ENCODE measurements at regions not wholly inside any gene's neighbourhood (a gene's known extent, or its start where the extent isn't known, plus 50 kb on each side); places are given as distances from the start of the nearest gene placed in this dataset.

DNA sequence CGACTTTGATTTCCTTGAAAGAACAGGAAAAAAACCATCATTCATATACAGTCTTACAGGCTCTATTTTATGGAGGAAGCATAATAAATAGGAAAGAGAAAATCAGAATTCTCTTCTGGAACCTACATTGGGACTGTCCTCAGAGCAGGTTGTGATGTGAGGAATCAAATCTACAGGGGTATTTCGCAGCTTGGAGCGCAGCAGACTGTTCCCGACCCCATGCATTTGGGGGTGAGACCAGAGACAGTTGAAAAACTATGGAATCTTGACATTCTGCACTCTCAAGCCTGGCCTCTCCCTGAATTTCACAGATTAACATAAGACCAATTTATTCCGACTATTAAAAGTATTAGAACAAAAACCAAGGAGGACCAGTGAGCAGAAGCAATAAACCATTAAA lies 93.3 kb upstream of the PRSS58 start:
- no peak for DNase-seq

DNA sequence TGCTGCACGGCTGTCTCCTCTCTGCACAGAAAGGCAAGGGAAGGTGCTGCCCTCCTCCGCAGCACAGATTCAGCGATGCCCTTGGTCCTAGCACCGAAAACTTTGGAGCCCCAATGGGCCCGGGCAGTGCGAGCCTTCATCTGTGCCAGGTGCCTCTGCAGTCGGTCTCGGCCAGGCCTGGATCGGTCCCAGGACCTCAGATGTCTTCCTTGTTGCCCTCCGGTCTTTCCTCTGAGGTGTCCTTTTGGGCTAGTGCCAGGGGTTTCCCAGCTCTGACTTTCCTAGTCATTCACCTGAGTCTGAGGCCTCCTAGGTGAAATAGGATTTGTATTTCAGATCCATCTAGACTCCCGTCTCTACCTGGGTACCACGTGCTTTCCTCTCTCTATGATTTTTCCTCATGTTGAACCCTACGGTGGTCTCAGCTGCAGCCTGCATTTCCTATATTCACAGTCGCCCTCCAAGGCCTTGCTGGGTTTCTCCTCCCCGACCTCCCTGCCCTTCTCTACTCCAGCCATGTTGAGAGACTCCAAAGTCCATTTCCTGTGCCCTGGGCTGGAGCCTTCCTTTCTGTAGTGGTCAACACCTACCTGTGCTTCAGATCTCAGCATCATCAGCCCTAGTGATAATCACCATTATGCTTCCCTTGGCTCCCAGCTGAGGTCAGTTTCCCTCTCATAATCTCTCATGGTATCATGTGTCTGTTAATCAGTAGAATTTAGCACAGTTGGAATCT lies 92.0 kb upstream of the PRSS58 start:
- DNase-seq: no peak

DNA sequence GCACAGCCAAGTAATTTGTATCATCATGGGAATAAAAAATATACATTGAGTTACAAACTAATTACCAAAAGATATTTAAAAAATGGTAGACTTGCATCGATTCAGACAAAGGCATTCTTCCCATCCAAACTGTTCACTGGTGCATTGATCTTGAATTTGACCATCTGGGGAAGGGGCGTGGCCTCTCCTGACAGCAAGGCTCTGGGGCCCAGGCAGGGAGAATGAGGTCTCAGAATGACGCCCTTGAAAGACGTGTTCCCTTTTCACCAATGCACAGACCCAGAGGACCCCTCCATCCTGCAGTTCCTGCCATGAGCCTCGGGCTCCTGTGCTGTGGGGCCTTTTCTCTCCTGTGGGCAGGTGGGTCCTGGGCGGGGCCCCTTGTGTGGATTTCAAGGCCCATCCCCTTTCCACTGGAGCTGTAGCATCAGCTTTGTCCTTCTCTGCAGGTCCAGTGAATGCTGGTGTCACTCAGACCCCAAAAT lies 91.1 kb upstream of the PRSS58 start:
- no peak for DNase-seq

DNA sequence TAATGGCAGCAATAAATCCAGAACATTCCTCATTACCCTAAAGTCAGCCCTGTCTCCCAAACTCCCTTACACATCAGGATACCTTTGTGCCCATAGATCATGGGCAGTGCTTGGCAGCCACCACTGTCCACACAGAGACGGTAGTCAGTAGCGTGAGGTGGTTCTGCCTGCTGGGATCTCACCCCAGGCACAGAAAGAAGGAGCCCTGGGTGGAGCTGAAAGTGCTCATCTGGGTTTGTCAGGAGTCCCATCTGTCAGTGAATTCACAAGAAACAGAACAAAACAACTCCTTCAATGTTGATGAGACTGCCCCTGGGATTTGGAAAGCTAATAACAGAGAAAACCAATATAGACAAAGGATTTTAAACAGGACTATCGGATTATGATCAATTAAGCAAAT lies 90.2 kb upstream of the PRSS58 start:
- DNase-seq: no peak

DNA sequence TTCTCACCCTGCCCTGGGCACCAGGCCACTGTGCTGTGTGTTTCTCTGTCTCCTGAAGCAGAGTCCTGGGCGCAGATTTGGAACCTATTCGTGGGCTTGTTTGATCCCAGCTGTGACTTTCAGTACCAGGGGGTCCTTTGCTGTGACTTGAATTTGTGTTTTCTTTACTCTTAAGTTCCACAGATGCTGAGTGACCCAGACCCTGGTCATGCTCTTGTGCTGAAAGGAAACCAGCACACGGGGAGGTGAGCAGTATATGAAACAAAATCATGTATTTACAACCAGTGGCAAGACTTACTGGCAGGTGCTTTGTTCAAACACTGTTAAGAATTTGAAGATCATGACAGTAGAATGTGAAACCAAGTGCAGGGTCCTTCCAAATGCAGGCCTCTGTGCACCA lies 89.2 kb upstream of the PRSS58 start:
- no peak for DNase-seq

DNA sequence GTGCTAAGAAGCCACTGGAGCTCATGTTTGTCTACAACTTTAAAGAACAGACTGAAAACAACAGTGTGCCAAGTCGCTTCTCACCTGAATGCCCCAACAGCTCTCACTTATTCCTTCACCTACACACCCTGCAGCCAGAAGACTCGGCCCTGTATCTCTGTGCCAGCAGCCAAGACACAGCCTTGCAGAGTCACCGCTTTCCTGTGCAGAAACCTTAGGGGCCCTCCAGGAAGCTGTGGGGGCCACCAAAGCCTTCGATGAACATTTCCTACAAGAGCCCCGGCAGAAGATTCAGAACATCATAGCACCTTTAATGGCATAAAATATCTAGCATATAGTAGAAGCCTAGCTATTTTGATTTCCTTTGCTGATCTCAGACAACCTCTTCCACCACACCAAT lies 88.0 kb upstream of the PRSS58 start:
- no peak for DNase-seq

DNA sequence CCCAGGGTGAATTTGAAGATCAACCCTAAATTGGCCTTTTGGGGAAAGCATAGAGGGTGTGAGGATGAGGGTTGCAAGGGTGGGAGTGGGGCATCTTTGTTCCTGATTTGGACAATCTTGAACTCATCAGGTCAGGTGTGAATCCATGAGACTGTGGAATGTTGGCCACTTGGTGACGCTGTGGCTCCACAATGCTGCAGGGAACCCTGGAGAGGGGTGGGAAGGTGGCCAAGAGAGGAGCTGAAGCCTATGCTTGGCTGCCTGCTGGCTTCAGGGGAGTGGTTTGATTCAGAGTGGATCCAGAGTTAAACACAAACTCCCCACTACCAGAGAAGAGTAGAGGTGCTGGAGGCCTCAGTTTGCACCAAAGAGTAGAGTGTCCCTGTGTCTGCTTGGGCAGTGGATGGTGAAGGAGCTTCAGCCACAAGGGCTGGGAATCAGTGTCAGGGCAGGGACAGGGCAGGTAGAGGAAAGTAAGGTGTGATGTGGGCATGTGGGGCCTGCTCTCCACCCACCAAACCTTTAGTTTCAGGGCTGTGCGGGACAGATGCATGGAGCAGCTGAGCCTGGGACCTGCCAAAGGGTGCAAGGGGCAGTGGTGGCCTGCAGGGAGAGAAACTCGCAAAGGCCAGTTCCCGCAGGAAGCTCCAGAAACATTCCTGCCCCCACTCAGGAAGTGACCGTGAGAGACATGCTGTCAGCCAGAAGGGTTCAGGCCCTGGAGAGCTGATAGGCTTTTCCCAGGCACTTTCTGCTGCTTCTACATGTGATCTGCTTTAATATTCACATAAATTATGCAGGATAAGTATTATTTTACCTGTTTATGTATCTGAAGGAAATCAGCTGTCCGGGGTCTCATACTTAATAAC lies 81.0 kb upstream of the PRSS58 start:
- DNase-seq: no peak

DNA sequence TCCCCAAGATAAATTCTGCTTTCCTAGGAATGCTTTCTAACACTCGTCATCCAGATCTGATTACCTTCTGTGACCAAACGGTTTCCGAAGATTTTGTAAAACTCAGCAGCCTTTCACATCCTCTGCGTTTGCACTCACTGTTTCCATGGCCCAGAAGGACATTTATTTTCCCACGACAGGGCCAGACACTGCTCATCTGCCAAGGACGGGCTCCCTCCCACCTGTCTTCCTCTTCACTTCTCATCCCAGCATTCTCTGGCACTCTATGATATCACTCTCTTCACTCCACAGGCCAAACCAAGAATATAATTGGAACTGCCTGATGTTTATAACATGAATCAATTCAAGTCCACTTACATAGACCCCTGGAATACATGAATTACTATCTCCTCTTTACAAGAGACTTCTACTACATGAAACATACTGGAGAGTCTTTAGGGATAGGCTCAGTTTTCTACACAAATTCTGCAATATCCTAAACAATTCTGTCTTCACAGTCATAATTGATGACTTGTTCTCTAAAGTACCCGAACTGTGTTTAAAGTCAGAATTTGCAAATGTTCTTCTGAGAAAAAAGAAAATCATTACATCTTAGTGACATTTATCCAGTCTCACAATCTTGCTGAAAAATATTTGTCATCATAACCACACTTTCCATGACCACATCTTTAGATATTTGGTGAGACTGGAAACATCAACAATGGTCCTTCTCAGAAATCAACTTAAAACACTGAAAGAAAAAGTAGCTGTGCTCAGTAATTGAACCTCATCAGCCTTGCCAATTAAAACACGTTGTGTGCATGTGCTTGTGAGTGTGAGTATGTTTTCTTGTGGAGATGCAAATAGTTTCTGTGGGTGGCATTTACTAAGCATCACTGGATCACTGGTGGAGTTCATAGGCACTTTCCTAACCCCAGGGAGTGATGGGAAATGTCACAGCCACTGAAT lies 79.5 kb upstream of the PRSS58 start:
- DNase-seq: no peak

DNA sequence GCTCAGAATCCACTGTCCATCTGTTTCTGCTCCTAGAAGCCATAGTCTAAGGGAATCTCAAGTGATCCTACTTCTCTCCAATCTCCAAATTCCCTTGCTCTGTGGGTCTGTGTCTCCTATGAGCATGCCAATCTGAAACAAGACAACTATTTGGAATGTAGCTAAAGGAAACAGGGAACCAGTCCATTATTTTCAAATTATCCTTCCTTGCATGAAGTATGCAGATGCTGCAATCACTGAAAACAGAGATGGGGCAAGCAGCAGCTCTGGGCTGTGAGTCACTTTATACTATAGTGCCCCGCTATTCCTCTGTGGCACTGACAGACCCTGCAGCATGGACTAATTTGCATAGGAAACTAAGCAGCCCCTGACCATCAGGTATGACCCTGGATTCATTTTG lies 76.9 kb upstream of the PRSS58 start:
- DNase-seq: no peak

DNA sequence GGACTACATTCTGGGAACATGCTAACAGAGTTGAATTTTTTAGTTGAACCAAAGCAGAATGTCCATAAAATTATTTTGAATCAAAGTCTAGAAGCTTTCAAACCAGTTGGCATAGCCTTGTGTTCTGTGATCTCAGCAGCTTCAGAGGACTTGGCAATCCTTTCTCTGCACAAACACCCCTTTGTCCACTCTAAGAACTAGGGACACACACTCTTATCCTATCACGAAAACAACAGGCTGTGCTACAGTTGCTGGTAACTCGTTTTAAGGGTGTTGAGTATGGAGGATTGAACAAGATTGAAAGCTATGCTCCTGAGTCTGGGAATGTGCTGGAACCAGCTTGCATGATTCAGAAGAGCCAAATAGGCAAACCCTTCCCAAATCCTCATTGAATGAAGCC lies 76.4 kb upstream of the PRSS58 start:
- no peak for DNase-seq

DNA sequence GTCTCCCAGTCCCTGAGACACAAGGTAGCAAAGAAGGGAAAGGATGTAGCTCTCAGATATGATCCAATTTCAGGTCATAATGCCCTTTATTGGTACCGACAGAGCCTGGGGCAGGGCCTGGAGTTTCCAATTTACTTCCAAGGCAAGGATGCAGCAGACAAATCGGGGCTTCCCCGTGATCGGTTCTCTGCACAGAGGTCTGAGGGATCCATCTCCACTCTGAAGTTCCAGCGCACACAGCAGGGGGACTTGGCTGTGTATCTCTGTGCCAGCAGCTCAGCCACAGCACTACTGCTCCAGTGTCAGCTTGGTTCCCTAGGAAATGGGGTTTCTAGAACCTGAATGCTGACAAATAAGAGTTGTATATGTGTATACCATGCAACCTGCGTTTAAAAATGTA lies 74.6 kb upstream of the PRSS58 start:
- DNase-seq: no peak

DNA sequence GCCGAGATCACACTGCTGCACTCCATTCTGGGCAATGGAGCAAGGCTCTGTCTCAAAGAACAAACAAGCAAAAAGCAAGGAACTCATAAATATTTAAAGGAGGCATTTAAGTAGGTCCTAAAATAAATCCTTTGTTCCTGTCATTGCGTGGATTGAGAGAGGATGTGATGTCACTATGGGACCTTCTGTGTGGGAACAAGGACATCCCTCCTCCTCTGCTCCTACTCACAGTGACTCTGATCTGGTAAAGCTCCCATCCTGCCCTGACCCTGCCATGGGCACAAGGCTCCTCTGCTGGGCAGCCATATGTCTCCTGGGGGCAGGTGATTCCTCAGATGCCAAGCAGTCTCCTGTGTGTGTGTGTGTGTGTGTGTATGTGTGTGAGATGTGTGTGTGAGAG lies 74.1 kb upstream of the PRSS58 start:
- no peak for DNase-seq

DNA sequence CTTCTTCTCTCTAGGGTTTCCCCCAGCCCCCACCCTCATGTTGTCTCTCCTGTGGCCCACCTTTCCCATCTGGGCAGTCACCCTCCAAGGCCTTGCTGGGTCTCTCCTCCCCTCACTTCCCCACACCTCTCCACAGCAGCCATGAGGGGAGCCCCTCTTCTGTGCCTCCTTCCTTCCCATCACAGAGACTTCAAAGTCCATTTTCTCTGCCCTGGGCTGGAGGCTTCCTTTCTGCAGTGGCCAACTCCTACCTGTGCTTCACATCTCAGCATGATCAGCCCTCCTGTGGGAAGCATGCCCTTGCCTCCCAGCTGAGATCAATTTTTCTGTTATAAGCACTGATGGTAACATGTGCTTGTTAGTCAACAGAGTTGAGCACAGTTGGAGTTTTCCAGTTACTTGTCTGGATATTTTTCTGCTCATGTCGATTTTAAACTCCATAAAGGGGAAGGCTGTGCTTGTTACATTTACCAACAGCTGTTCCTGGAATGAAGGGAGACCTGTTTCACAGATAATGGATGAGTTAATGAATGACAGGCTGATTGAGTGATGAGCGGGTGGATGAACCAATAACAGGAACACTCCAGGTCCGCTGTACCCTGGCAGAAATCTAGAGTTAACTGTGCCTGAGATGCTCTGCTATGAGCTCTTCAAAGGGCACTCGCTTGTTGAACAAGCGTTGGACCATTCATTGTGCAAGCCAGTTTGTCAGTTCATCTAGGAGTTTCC lies 71.4 kb upstream of the PRSS58 start:
- DNase-seq: no peak

DNA sequence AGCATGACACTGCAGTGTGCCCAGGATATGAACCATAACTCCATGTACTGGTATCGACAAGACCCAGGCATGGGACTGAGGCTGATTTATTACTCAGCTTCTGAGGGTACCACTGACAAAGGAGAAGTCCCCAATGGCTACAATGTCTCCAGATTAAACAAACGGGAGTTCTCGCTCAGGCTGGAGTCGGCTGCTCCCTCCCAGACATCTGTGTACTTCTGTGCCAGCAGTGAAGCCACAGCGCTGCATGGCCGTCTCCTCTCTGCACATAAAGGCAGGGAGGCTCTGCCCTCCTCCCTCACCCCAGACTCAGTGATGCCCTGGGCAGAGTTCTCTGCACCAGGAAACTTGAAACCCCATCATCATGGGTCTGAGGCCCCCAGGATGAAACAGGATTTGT lies 70.7 kb upstream of the PRSS58 start:
- DNase-seq: no peak

DNA sequence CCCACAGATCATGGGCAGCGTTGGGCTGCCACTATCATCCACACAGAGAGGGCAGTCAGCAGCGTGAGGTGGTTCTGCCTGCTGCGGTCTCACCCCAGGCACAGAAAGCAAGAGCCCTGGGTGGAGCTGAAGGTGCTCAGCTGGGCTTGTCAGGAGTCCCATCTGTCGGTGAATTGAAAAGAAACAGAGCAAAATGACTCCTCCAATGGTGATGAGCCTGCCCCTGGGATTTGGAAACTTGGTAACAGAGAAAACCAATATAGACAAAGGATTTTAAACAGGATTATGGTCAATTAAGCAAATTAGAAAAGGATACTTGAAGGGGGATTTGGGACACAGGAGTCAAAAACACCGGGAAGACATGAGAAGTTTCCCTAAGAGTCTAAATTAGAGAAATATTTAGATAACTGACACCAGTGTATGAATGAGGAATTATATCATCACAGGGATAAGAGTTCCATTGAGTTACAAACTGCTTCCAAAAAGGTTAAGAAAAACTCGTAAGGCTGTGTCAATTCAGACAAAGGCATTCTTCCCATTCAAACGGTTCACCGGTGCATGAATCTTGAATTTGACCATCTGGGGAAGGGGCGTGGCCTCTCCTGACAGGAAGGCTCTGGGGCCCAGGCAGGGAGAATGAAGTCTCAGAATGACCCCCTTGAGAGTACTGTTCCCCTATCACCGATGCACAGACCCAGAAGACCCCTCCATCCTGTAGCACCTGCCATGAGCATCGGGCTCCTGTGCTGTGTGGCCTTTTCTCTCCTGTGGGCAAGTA lies 70.0 kb upstream of the PRSS58 start:
- DNase-seq: no peak

DNA sequence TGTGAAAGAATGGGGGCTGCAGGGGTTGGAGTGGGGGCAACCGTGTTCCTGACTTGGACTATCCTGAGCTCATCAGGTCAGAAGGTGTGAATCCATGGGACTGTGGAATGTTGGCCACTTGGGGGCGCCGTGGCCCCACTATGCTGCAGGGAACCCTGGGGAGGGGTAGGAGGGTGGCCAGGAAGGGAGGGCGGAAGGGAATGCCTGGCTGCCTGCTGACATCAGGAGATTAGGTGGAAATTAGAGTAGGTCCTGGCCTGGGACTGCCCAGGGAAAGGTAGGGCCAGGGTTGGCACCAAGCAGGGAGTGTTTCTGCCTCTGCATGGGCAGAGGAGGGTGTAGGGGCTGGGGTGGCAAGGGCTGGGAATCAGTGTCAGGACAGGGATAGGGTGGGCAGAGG lies 65.8 kb upstream of the PRSS58 start:
- no peak for DNase-seq

DNA sequence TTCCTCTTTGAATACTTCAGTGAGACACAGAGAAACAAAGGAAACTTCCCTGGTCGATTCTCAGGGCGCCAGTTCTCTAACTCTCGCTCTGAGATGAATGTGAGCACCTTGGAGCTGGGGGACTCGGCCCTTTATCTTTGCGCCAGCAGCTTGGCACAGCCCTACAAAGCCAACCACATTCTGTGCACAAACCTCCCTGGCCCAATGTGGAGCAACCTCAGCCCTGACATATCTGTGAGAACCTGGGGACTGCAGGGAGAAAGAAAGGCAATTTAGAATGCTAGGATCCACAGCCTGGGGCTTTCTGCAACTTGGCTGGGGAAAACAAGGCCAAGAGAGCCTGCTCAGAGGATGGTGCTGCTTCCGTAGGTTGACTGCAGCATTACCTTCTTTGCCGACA lies 63.5 kb upstream of the PRSS58 start:
- DNase-seq: no peak

DNA sequence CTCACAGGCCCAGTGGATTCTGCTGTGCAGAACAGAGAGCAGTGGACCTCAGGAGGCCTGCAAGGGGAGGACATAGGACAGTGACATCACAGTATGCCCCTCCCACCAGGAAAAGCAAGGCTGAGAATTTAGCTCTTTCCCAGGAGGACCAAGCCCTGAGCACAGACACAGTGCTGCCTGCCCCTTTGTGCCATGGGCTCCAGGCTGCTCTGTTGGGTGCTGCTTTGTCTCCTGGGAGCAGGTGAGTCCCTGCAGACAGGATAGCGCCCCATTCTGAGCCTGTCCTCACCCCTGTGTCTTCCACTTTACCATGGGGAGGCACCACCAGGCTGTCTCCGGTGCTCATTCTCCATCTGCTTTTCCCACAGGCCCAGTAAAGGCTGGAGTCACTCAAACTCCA lies 63.0 kb upstream of the PRSS58 start:
- DNase-seq: no peak

DNA sequence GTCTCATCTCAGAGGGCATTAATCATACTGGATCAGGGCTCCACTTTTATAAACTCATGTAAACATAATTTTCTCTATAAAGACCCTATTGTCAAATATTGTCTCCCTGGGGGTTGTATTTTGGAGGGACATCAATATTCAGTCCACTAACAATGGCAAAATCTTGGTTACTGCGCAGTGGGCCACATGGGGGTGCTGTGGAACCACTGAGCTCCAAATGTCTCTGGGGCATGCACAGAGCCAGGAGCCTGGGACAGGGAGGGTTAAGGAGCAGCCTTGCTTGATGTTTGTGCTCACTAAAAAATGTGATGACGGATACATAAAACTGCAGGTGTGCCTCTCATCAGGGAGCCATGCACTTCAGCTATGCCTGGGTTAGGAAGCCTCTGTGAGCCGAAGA lies 62.1 kb upstream of the PRSS58 start:
- DNase-seq: no peak

DNA sequence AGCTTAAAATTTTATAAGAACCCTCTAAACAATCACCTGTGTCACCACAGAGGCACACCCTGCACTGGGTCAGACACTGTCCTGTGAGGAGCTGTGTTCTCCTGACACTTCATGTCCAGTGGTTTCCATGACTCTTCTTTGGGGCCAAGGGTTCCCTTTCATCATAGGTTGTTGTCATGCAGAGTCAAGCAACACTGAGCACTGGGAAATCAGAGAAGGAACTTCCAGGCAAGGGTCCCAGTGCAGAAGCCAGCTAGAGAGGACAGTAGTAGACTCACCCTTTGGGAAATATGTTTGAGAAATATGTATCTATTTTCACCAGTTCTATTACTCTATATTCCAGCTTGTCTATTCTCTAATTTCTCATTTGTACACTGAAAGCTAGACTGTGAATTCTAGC lies 56.4 kb upstream of the PRSS58 start:
- DNase-seq: no peak

DNA sequence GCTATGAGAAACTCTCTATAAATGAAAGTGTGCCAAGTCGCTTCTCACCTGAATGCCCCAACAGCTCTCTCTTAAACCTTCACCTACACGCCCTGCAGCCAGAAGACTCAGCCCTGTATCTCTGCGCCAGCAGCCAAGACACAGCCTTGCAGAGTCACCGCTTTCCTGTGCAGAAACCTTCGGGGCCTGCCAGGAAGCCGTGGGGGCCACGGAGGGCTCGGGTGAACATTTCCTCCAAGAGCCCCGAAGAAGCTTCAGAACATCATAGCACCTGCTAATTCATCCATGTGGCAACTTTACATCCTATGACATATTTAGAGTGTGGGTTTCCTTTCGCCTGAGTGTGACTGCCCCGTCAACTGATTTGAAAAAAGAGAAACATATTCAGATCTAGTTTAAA lies 55.7 kb upstream of the PRSS58 start:
- DNase-seq: no peak

DNA sequence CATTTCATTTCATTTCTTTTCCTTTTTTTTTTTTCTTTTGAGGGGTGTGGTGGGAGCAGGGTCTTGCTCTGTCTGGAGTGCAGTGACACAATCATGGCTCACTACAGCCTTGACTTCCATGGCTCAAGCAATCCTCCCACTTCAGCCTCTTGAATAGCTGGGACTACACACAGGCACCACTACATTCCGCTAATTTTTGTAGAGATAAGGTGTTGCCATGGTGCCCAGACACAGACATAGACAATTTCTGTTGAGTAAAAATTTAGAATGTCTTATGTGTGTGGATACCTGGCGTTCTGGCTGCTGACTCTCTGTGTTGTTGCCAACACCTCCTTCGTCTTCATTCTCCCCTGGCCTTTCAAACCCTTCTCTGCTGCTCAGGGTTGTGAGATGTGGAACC lies 54.0 kb upstream of the PRSS58 start:
- no peak for DNase-seq
